Cardiac fibroblast (primary cell): ENCODE measurements at regions not wholly inside any gene's neighbourhood (a gene's known extent, or its start where the extent isn't known, plus 50 kb on each side); places are given as distances from the start of the nearest gene placed in this dataset.

Source experiments
- DNase-seq, 2 donors: peaks; one replicate each; pipeline versions ENCODE4 v3.0.0 to v3.0.0-alpha.2; 2010; ENCODE audit warnings: low read depth in 2 of 2
- H3K4me3 ChIP-seq, 2 donors: replicated peaks in 1 of 2; 1 replicate in 1 of 2; 2 replicates in 1 of 2; pipeline ENCODE4 v1.5.1; 2011; ENCODE audit warnings: low read depth in 2 of 2, low read length in 2 of 2, mild to moderate bottlenecking in 2 of 2, moderate library complexity in 1 of 2
- TF ChIP-seq, protein P1 (sequence below): IDR thresholded peaks from one replicate; pipeline ENCODE4 v1.5.1; 2011; ENCODE audit warnings: low read depth, mild to moderate bottlenecking, low read length, inconsistent platforms

- no peak for DNase-seq
- TF ChIP-seq, protein P1, sequence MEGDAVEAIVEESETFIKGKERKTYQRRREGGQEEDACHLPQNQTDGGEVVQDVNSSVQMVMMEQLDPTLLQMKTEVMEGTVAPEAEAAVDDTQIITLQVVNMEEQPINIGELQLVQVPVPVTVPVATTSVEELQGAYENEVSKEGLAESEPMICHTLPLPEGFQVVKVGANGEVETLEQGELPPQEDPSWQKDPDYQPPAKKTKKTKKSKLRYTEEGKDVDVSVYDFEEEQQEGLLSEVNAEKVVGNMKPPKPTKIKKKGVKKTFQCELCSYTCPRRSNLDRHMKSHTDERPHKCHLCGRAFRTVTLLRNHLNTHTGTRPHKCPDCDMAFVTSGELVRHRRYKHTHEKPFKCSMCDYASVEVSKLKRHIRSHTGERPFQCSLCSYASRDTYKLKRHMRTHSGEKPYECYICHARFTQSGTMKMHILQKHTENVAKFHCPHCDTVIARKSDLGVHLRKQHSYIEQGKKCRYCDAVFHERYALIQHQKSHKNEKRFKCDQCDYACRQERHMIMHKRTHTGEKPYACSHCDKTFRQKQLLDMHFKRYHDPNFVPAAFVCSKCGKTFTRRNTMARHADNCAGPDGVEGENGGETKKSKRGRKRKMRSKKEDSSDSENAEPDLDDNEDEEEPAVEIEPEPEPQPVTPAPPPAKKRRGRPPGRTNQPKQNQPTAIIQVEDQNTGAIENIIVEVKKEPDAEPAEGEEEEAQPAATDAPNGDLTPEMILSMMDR, result no peak
- no peak overlapping the region for H3K4me3 ChIP-seq
Measured at GRCh38 chr13:64074971-64075474, 2659.4 kb upstream of the PCDH20 start.

DNA sequence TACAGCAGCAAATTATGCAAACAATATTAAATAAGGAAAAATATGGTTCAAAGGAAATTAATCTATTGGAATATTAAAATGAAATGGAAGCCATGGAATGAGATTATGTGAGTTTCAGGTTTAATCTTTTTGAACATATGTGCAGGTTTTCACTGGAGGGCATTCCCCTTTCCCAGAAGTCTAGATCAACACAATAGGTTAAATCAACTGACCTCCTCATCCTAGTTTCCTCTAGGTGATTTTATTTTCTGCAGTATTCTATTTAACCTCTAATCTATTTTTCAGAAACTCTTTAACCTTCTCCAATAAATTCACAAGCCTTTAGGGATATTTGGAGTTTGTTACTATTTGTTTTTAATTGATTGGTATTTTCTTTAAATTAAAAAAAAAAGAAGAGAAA, 2657.6 kb upstream of the PCDH20 start:
- no peak overlapping the region for H3K4me3 ChIP-seq
- TF ChIP-seq, protein P1, result no peak
- DNase-seq, result no peak

- H3K4me3 ChIP-seq, result no peak overlapping the region
- TF ChIP-seq, protein P1, result no peak
- DNase-seq, result no peak
Measured at GRCh38 chr13:64071352-64071751, 2655.7 kb upstream of the PCDH20 start.

- DNase-seq, result no peak
- TF ChIP-seq, protein P1, result no peak
- no peak overlapping the region for H3K4me3 ChIP-seq
Measured at GRCh38 chr13:64069892-64070291, 2654.2 kb upstream of the PCDH20 start.

GRCh38 chr13:64066711-64067110, 2651.1 kb upstream of the PCDH20 start:
- TF ChIP-seq, protein P1, result no peak
- DNase-seq, result no peak
- H3K4me3 ChIP-seq, result no peak overlapping the region

- DNase-seq, result no peak
- TF ChIP-seq, protein P1, result no peak
- no peak overlapping the region for H3K4me3 ChIP-seq
Measured at GRCh38 chr13:64061649-64062048, 2646.0 kb upstream of the PCDH20 start.

DNA sequence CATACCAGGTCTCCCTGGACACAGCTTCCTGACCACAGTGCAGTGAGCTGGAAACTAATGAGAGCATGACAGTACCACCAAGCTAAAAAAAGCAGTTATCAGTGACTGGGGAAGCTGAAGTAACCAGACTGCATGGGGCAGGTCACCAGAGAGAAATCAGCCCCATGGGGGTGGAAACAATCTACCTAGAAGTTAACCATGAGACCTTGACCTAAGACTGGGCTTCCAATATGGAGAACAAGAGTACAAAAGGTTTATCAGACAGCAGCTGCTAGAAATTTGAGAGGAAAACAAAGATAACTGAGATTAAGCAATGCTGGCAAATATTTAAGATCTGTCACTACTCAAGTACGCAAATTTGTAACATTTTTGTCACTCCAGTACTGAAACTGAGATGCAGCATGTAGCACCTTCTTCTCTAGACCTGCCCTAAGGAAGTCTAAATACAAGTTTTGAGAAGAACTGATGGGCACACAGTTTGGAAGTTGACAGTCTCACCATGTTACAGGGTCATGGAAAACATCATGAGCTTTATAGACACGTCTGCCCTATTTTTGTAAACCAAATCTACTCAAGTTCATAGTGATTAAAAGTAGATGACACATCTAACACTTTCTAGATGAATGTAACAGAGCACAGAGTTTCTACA, 2641.8 kb upstream of the PCDH20 start:
- H3K4me3 ChIP-seq, result no peak overlapping the region
- TF ChIP-seq, protein P1, result no peak
- no peak for DNase-seq
